GM18519 (cell line): ENCODE measurements at regions not wholly inside any gene's neighbourhood (a gene's known extent, or its start where the extent isn't known, plus 50 kb on each side); places are given as distances from the start of the nearest gene placed in this dataset.
"Not testable (repeated sequence)": the region's sequence is repeated elsewhere in the genome, so short reads cannot be mapped to it uniquely, and the experiment has no call there.

Experiments
- ATAC-seq: cut with Tn5 transposase; IDR thresholded peaks from one replicate; pipeline ENCODE4 v1.9.1; 2021; ENCODE audit warnings: mild to moderate bottlenecking, moderate library complexity; ENCODE audit not compliant: unreplicated experiment, low FRiP score

GRCh38 chr11:112310848-112311247 lies 50.2 kb upstream of the PLET1 start:
- ATAC-seq = no peak

DNA sequence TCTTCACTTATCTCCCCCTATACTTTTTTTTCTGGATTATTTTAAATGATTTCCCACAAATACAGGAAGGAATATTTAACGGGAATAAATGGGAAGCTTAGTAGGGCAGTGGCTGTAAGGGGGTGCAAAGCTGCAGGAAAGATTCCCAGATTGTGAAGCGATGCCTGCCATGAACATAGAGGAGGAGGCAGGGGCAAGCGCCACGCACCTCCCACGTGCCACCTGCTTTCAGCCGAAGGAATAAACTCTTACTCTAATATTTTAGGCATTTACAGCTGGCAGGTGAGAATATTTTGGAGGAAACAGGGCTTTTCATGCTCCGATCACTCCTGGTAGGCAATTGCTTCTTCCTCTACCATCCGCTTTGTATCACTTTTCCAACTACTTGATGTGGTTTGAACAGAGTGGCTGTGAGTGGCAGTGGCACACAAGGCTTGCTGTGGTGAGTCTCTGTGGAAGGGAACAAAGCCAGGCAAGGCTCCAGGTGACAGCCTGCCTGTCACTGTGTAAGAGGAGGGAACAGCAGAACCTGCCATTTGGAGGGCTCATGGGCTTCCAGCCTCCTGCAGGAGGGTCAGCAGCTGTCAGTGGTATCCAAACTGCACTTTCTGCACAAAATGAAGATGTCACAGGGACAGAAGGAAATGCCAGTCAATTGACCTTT lies 54.5 kb upstream of the PLET1 start:
- ATAC-seq = no peak

- ATAC-seq = no peak
These were observed 55.4 kb upstream of the PLET1 start for GRCh38 chr11:112315861-112316739.

GRCh38 chr11:112316971-112317370 lies 56.3 kb upstream of the PLET1 start:
- no peak for ATAC-seq

DNA sequence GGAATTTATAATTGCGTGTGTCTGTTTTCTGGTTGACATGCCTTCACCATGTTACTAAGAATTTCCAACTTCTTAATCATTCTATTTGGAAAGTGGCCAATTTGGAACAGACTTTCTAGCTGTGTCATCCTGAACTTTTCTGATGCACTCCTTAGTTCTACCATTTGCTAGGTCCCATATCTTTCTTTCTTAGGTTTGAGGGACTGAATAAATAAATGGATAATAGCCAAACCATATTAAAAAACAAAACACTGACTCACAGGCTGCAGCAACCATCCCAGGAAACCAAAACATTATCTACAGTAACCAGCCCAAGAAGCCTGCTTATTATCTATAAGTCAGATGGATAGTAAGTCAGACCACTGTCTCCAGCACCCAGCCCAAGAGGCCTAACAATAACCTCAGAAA lies 57.5 kb upstream of the PLET1 start:
- no peak for ATAC-seq

- no peak for ATAC-seq
These were observed 58.0 kb upstream of the PLET1 start for GRCh38 chr11:112318661-112319060.

DNA sequence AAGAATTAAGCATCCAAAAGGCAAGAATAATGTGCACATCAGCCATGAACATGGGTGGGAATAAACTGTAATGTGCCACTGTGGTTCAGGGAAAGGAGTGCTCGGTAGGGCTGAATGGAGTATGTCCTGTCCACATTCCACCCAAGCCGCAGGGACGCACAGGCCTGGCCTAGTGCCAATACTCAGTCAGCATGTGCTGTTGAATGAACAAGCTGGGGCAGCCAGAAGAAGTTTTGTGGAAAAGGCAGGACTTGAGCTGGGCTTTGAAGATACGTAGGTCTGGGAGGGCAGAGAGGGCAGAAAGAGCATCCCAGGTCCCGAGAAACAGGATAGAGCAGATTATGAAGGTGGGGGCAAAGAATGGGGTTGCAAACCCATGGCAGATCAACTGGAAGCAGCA lies 60.0 kb upstream of the PLET1 start:
- no peak for ATAC-seq

DNA sequence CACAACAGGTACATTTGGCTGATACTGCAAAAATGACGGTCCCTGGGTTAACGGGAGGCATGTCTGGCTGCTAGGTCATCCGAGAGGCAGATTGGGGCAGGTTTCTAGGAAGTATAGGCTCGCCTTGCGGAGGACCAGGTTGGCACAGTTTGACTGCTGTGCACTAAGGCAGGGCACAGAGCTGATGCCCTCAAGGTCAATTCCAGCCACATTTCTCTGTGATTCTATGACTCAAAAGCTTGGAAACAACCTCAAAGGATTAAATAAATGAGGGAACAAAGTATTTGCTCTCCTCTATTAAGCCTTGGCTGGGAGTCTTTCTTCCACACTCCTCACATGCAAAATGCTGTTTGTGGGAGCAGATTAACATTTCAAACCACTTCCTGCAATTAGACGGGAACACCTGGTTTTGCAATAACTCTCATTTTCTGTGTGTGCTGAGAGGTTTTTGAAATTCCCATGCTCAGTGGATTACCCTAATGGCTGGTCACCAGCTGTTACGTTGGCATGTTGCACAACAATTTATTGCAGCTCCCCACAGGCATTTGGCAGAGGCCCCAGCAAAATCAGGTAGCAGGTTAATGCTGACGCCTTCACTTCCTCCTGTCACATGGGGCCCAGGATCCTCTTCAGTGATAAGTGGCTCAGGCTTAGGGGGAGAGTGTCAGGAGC lies 61.0 kb upstream of the PLET1 start:
- no peak for ATAC-seq

- no peak for ATAC-seq
These were observed 61.6 kb upstream of the PLET1 start for GRCh38 chr11:112322173-112322790.

- no peak for ATAC-seq
These were observed 73.7 kb upstream of the PLET1 start for GRCh38 chr11:112334381-112334780.

GRCh38 chr11:112336356-112336886 lies 75.8 kb upstream of the PLET1 start:
- ATAC-seq = no peak

DNA sequence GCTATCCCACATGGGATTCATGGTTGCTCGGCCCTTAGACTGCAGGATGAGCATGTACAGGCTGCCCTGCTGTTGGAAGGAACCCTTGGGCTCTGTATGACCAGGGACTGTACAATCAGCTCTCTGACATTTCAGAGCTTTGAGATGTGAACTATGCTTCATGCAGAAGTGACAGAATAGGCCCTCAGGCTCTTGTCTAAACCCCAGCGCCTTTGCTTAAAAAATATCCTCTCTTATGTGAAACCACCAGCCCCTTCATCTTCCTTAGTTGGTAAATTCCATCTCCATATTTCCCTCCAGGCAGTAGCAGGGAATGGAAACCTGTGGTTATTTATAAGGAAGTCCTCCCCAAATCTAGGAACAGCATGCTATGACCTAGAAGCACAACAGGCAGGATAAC lies 78.9 kb upstream of the PLET1 start:
- no peak for ATAC-seq

GRCh38 chr11:112343368-112344039 lies 82.8 kb upstream of the PLET1 start:
- ATAC-seq = no peak

DNA sequence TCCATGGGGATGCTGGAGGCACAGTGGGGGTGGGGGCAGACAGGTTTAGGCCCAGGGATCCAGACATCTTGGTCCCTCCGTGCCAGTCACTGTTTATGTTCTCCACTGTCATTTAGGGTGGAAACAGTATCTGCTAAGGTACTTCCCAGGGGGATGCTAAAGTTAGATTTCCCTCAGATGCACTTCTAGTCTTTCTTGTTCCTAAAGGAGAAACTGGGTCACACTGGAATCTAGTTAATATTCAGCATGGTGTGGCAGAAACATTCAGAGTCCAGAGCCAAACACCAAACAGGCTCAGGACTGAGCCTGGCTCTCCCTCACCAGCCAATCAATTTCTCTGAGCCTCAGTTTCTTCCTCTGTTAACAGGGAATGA lies 83.4 kb upstream of the PLET1 start:
- no peak for ATAC-seq

DNA sequence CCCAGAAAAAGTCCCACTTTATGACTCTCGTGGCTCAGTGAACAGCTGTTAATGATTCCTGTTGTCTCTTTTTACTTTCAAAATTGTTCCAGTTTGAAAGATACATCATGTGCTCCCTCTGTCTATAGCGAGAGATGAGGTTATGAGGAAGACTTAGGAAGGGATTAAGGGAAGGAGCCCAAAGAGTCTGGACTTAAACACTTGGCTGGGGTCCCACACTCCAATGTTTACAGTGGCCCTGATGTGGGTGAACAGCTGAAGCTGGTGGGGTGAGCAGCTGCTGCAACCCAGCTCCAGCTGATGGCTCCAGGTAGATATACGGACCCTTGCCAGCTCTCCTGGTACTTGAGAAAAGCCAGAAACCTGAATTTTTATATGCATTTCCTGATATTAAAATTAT lies 84.5 kb upstream of the PLET1 start:
- no peak for ATAC-seq

DNA sequence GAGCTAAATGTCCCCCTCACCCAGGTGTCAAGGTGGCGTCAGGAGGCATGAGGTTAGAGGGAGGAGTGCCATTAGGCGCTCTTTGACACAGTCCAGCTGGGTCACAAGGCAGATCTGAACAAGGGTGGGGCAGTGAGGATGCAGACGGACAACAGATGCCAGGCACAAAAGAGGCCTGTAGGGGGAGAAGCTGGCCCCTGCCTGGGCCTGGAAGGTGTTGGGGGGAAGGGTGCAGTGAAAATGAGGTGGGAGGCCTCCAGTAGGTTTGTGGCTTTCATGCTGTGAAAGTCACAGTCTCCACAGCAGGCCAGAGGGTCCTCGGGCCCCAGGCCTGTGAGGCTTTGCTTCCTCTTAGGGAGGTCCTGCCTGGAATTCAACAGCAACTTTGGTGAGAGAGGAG lies 85.0 kb upstream of the PLET1 start:
- ATAC-seq = no peak

- ATAC-seq = no peak
These were observed 85.9 kb upstream of the PLET1 start for GRCh38 chr11:112346586-112346985.

DNA sequence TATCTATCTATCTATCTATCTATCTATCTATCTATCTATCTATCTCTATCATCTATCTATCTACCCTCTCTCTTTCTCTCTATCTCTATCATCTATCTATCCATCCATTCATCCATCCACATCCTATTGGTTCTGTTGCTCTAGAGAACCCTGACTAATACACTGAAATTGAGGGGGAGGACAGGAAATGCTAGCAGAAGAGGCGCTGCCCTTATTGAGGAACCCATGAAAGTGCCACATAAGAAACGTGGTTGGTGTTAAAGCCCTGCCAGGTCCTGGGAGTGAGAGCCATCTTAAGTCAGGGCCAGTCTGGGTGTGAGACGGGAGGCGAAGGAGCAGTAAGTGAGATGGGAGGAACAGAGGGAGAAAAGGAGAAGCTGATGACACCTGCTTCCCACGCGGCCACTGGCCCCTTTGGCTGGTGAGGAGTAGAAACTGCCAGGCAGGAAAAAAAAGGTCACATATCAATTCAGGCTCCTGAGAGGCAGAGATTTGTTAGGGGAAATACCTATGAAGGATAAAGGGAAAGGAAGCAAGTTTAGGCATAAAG lies 87.9 kb upstream of the PLET1 start:
- ATAC-seq = no peak

- not testable (repeated sequence) for ATAC-seq
These were observed 90.8 kb upstream of the PLET1 start for GRCh38 chr11:112351423-112351822.

DNA sequence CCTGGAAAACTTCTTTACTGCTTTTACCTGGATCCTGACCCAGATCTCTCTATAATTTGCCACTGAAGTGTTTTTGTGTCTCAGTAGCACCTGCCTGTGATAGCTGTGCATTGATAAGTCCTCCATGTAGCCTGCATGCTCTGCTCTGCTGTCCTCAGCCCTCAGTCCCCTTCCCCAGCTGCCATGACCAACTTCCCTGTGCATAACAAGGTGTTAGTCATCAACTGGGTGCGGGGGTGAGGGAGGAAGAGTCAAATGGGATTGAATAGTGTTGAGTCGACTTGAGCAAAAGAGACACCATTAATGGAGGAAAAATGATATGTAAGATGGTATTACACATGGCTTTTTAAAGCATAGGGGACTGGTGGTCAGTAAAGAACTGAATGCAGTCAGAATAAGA lies 92.2 kb upstream of the PLET1 start:
- no peak for ATAC-seq
